BE2C (cell line): ENCODE measurements at regions not wholly inside any gene's neighbourhood (a gene's known extent, or its start where the extent isn't known, plus 50 kb on each side); places are given as distances from the start of the nearest gene placed in this dataset.

Experiments
- DNase-seq: peaks from one replicate; pipeline ENCODE4 v3.0.0-alpha.2; 2020
- H3K27me3 ChIP-seq: fragments of 250-450 bp; sonication (Bioruptor Pico); 2 replicates; pipeline ENCODE4 v1.5.1; 2020; ENCODE audit warnings: mild to moderate bottlenecking
- H3K36me3 ChIP-seq: fragments of 250-450 bp; sonication (Bioruptor Pico); 2 replicates; pipeline ENCODE4 v1.5.1; 2020; ENCODE audit warnings: mild to moderate bottlenecking
- H3K4me1 ChIP-seq: fragments of 250-450 bp; sonication (Bioruptor Pico); 2 replicates; pipeline ENCODE4 v1.5.1; 2020
- H3K4me3 ChIP-seq: 2 replicates; pipeline ENCODE4 v1.5.1; 2011; ENCODE audit warnings: low read depth, low read length
- H3K9me3 ChIP-seq: fragments of 250-450 bp; sonication (Bioruptor Pico); 2 replicates; pipeline ENCODE4 v1.5.1; 2020
- TF ChIP-seq, protein P1 (sequence below): IDR thresholded peaks from 2 replicates; pipeline ENCODE4 v1.5.1; 2012; ENCODE audit warnings: mild to moderate bottlenecking, low read depth, low read length

DNA sequence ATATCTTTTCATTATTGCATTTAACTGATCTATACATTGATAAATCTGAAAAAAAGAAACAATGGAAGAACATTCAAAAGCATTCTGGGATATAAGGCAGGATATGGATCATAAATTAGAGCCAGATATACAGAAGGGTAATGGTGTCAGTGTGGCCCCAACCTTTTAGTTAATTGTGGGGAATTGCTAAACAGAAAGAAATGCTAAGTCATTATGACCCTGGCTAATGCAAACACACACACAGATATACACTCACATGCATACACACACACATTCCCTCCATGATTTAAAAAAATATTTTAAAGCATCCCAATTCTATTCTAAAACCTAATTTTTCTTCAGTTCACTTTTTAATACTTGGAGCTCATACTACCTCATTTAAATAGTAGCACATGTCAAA, 404.5 kb downstream of the BCAT1 start:
- H3K9me3 ChIP-seq, result no peaks in the 10 kb centered on the region; the same call in 1 of the 2 replicates
- H3K4me1 ChIP-seq, result no peaks in the 10 kb centered on the region
- no peaks in the 10 kb centered on the region for H3K27me3 ChIP-seq
- no peaks in the 10 kb centered on the region for H3K36me3 ChIP-seq
- TF ChIP-seq, protein P1, sequence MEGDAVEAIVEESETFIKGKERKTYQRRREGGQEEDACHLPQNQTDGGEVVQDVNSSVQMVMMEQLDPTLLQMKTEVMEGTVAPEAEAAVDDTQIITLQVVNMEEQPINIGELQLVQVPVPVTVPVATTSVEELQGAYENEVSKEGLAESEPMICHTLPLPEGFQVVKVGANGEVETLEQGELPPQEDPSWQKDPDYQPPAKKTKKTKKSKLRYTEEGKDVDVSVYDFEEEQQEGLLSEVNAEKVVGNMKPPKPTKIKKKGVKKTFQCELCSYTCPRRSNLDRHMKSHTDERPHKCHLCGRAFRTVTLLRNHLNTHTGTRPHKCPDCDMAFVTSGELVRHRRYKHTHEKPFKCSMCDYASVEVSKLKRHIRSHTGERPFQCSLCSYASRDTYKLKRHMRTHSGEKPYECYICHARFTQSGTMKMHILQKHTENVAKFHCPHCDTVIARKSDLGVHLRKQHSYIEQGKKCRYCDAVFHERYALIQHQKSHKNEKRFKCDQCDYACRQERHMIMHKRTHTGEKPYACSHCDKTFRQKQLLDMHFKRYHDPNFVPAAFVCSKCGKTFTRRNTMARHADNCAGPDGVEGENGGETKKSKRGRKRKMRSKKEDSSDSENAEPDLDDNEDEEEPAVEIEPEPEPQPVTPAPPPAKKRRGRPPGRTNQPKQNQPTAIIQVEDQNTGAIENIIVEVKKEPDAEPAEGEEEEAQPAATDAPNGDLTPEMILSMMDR, result no peak
- H3K4me3 ChIP-seq, result no peak overlapping the region
- no peak for DNase-seq

DNA sequence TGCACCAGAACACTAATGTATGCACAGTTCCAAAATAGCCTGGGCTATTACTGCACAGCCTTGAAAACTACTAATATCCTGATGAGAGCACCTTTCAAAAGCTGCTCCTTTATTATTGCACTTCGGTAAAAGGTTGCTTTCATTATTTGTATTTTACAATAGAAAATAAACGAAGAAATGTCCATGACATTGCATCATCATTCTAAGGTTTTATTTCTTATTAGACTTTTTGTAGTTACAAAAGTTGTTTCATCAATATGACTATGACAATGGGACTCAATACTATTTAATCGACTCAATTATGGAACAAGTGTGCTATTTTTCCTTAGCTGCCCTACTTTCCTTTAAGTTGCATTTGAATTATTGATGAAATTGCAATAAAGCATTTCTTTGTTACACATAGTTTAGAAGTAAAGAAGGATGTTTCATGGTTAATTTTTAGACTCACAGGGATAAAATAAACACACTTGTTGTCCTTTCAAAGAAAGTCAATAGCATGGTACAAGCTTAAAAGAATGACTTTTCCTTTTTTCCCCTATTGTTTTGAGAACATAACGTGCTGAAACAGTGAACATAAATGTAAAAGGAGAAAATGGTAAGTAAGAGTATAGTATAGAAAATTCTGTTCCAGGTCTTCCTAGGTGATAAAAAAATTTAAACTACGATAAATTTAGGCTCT, 407.6 kb downstream of the BCAT1 start:
- TF ChIP-seq, protein P1, result no peak
- Histone ChIP-seq H3K36me3 (no peaks in the 10 kb centered on the region), H3K9me3 (no peaks in the 10 kb centered on the region), H3K4me1 (no peaks in the 10 kb centered on the region), H3K27me3 (no peaks in the 10 kb centered on the region), H3K4me3 (no peak overlapping the region)
- DNase-seq, result no peak

DNA sequence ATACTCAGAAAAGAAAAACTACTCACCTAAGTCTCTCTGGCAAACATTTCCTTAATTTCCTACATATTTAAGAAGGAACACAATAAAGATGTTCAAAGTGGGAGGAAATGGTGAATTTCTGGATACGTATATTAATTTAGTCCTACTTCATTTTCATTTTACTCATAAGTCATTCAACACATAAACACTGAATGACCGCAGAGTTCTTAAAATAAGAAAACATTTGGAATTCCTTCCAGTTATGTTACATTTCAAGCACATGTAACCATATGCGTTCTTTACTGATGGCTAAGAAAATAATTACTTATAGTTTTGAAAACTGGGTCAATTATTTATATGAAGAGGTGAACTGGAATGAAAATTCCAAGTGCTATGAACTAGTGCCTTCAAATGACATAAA, 409.3 kb downstream of the BCAT1 start:
- TF ChIP-seq, protein P1, result no peak
- Histone ChIP-seq H3K36me3 (no peaks in the 10 kb centered on the region), H3K4me1 (no peaks in the 10 kb centered on the region), H3K9me3 (no peaks in the 10 kb centered on the region), H3K4me3 (no peak overlapping the region), H3K27me3 (no peaks in the 10 kb centered on the region)
- DNase-seq, result no peak

DNA sequence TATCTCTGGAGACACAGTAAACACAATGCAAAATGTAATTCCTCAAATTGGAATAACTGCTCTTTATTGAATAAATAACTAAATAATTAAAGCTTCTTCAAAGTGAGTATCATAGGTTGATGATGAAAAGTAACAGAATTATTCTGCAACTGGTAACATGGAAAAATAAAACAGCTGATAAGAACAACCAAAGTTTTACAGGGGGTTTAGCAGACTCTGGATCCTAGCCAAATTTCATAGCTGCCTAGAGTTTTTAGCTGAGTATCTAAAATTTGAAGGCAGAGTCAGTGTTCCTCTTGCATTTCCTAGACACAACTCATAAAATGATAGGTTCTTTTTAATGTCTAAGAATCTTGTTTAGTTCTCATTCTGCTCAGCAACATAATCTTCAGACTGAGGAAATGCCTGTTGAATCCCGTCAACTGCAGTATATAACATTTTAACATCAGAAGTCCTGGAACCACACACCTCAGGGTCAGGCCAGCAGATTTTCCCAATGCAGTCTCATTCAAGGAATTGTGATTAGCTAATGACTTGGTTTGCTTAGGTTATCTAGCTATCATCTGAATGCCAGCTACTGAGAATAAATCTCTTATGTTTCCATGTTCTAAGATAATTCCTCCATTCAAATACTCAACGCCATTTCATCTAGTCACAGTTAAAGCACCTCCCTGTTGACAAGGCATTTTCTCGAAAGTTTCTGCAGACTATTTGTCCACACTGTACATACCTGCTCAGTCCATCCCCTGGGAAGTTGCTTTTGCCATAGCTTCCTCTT, 411.6 kb downstream of the BCAT1 start:
- DNase-seq, result no peak
- no peaks in the 10 kb centered on the region for H3K36me3 ChIP-seq
- no peak overlapping the region for H3K4me3 ChIP-seq
- no peaks in the 10 kb centered on the region for H3K9me3 ChIP-seq
- H3K27me3 ChIP-seq, result no peaks in the 10 kb centered on the region
- TF ChIP-seq, protein P1, result no peak
- no peaks in the 10 kb centered on the region for H3K4me1 ChIP-seq

DNA sequence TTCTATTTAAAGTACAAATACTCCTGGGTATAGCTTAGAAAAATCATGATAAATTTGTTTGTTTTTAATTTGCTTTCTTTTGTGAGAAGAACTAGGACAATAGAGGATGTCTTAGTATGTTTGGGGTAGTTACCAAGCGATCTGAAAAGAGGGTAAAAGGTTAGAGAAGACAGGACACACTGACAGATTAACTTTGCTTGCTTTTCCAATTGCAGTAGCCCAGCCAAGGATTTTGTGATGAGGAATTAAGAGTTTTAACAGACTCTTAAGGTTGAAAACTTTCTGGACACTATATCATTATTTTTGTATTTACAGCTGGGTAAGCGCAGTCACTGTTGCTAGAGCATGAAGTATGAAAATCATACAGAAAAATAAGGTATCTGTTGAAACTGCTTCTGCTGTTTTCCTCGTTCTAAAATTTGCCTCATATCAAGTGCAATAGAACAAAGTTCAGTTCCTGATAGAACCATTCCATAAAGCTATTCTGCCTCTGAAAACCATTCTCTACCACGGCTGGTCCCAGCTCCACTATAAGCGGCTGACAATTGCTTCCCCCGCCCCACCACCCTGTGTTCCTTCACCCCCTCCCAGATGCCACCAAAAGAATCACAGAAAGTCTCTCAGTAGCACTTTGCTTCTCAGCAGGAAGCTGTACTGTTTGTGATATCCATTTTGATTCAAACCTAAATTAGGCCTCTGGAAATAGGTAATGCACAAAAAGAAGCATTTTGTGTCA, 413.4 kb downstream of the BCAT1 start:
- no peaks in the 10 kb centered on the region for H3K9me3 ChIP-seq
- no peaks in the 10 kb centered on the region for H3K36me3 ChIP-seq
- TF ChIP-seq, protein P1, result no peak
- no peaks in the 10 kb centered on the region for H3K27me3 ChIP-seq
- no peak overlapping the region for H3K4me3 ChIP-seq
- no peaks in the 10 kb centered on the region for H3K4me1 ChIP-seq
- no peak for DNase-seq
